HG03558 (cell line): ENCODE measurements at regions not wholly inside any gene's neighbourhood (a gene's known extent, or its start where the extent isn't known, plus 50 kb on each side); places are given as distances from the start of the nearest gene placed in this dataset.

Experiments
- ATAC-seq: cut with Tn5 transposase; IDR thresholded peaks from one replicate; pipeline ENCODE4 v1.9.1; 2021; ENCODE audit warnings: moderate number of reproducible peaks; ENCODE audit not compliant: unreplicated experiment; ENCODE audit errors: extremely low read depth

- ATAC-seq, result no peak
Observed at GRCh38 chr5:169458221-169458620, 125.4 kb upstream of the SPDL1 start.

GRCh38 chr5:169450464-169450863, 133.1 kb upstream of the SPDL1 start:
- ATAC-seq, result no peak

GRCh38 chr5:169448826-169449225, 134.7 kb upstream of the SPDL1 start:
- no peak for ATAC-seq

- no peak for ATAC-seq
Observed at GRCh38 chr5:169445191-169445590, 138.4 kb upstream of the SPDL1 start.

GRCh38 chr5:169442913-169443784, 140.4 kb upstream of the SPDL1 start:
- ATAC-seq, result no peak

GRCh38 chr5:169442403-169442874, 141.1 kb upstream of the SPDL1 start:
- no peak for ATAC-seq

- no peak for ATAC-seq
Observed at GRCh38 chr5:169440107-169440705, 139.3 kb upstream of the SLIT3 start.

GRCh38 chr5:169439362-169439761, 138.4 kb upstream of the SLIT3 start:
- ATAC-seq, result no peak

GRCh38 chr5:169435506-169436229, 134.7 kb upstream of the SLIT3 start:
- ATAC-seq, result no peak

- no peak for ATAC-seq
Observed at GRCh38 chr5:169433221-169433651, 132.3 kb upstream of the SLIT3 start.

GRCh38 chr5:169431386-169431785, 130.4 kb upstream of the SLIT3 start:
- no peak for ATAC-seq

- no peak for ATAC-seq
Observed at GRCh38 chr5:169430671-169431070, 129.7 kb upstream of the SLIT3 start.

GRCh38 chr5:169429044-169429443, 128.1 kb upstream of the SLIT3 start:
- no peak for ATAC-seq

GRCh38 chr5:169426784-169427183, 125.8 kb upstream of the SLIT3 start:
- ATAC-seq, result no peak

GRCh38 chr5:169424670-169425378, 123.9 kb upstream of the SLIT3 start:
- ATAC-seq, result no peak

- no peak for ATAC-seq
Observed at GRCh38 chr5:169424279-169424655, 123.3 kb upstream of the SLIT3 start.

- no peak for ATAC-seq
Observed at GRCh38 chr5:169423580-169424278, 122.8 kb upstream of the SLIT3 start.

GRCh38 chr5:169422087-169422486, 121.1 kb upstream of the SLIT3 start:
- ATAC-seq, result no peak

GRCh38 chr5:169421677-169422076, 120.7 kb upstream of the SLIT3 start:
- ATAC-seq, result no peak

GRCh38 chr5:169417676-169418075, 116.7 kb upstream of the SLIT3 start:
- ATAC-seq, result no peak
